Motor neuron (in vitro differentiated cells): ENCODE measurements at regions not wholly inside any gene's neighbourhood (a gene's known extent, or its start where the extent isn't known, plus 50 kb on each side); places are given as distances from the start of the nearest gene placed in this dataset.

Experiments
- ATAC-seq, 8 experiments: fragments of 200-7000 bp; cut with Tn5 transposase; replicated peaks in 6 of 8; 2 replicates each; pipeline ENCODE4 v1.8.0; 2021; ENCODE audit warnings: mild to moderate bottlenecking in 8 of 8, moderate library complexity in 8 of 8
- H3K27ac ChIP-seq, 2 donors: fragments of 250-450 bp; sonication (Bioruptor Pico); 2 replicates each; pipeline ENCODE4 v1.9.0; 2021; ENCODE audit warnings: antibody characterized with exemption in 2 of 2, mild to moderate bottlenecking in 2 of 2, moderate library complexity in 1 of 2
- H3K4me1 ChIP-seq, 2 donors: fragments of 250-450 bp; sonication (Bioruptor Pico); replicated peaks in 1 of 2; 2 replicates each; pipeline ENCODE4 v1.6.1; 2021; ENCODE audit warnings: antibody characterized with exemption in 2 of 2, mild to moderate bottlenecking in 2 of 2, moderate library complexity in 1 of 2
- H3K4me3 ChIP-seq, 5 donors: fragments of 250-450 bp; sonication (Bioruptor Pico); 2 replicates each; pipeline ENCODE4 v1.9.0; 2021; ENCODE audit warnings: antibody characterized with exemption in 5 of 5, mild to moderate bottlenecking in 5 of 5, moderate library complexity in 4 of 5
- WGBS, 10 experiments: fragments of 450-650 bp; shearing (Covaris generic); methylation state at CpG; one replicate each; pipeline ENCODE4 v1.0.0; 2022; 5-methylcytosine and 5-hydroxymethylcytosine counted together
- in situ Hi-C, 9 experiments: fragments of 400-800 bp; cut with MboI; loops; one replicate each; pipeline ENCODE4 v1.15.0; 2021; ENCODE audit warnings: low sequenced_read_pairs in 9 of 9, low pct_unique_long_range_greater_than_20kb in 2 of 9; ENCODE audit not compliant: unreplicated experiment in 9 of 9

DNA sequence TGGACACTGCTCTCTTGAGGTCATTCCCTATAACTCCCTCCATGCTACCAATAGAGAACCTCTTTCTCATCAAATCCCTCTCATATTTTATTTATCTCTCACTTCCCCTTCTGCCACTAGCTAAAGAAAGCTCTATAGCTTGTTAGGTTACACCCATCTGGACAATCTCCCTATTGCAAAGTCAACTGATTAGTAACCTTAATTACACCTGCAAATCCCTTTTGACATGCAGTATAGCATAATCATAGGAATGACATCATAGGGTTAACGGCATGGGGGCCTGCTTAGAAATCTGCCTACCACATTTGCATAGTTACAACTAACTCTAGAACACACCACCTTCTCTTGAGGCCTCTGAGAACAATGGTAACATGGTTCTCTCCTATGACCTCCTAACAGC is 181.2 kb downstream of the EMP1 start:
- in situ Hi-C loops = no loop called here
- 0 to 100% (median 57%) methylated on average over 1 of the region's 1 CpG; no CpG with 5 or more reads in 3 of the 10 experiments for WGBS, 10 experiments
- ATAC-seq = no peak
- Histone ChIP-seq H3K4me3 (no peak overlapping the region), H3K27ac (no peak overlapping the region), H3K4me1 (peaks cover 0 to 3% of the 10 kb centered on the region in 2 donors)

- Histone ChIP-seq H3K4me1 (no peaks in the 10 kb centered on the region), H3K4me3 (no peak overlapping the region), H3K27ac (no peak overlapping the region)
- in situ Hi-C loops = no loop called here
- 53 to 97% (median 82%) methylated on average over 2 to 7 of the region's 7 CpGs; no CpG with 5 or more reads in 2 of the 10 experiments for WGBS, 10 experiments
- no peak for ATAC-seq
Observed at GRCh38 chr12:13376610-13377373, 180.3 kb downstream of the EMP1 start.

DNA sequence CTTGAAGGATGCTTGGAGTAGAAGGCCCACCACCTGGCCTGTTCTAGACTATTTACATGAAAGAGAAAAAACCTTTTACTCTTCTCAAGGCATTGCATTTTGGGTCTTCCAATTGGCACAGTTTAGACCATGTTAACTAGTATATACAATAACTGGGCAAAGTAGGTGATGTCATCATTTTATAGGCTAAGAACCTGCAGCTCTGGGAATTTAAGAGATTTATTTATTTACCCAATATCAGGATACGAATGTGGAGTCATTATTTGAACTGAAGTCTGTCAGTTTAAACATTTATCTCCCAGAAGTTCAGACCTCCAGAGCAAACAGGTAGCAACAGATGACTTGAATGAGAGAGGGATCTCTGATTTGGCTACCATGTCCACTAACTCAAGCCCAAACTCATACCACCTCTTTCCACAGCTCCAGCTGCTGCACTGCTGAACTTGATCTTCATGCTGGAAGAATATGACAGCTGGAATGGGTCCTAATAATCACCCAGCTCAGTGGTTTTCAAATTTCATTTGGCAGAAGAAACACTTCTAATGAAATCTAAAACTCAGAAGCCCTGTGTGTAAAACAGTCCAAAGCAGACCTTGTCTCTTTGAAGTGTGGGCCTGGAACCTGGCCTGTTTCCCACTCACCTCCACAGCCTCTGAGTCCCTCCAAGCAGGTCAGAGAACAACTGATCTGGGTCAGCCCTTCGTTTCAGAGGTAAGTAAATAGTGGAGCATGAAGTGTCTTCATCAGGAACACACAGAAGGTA is 179.2 kb downstream of the EMP1 start:
- ATAC-seq = no peak
- H3K4me1 ChIP-seq = no peaks in the 10 kb centered on the region

GRCh38 chr12:13374793-13375192 is 178.3 kb downstream of the EMP1 start:
- ATAC-seq = peak in 1 of 8 experiments; percentile 37
- Histone ChIP-seq H3K4me3 (no peak overlapping the region), H3K4me1 (no peaks in the 10 kb centered on the region), H3K27ac (no peak overlapping the region)
- in situ Hi-C loops = loop anchor here in 1 of 9 experiments (25.0 kb wide), 1 partner anchor 138 kb away; no protein-coding TSS in a partner anchor
- 10 to 100% (median 77%) methylated on average over 1 to 5 of the region's 5 CpGs; no CpG with 5 or more reads in 2 of the 10 experiments for WGBS, 10 experiments

More for the DNA sequence above, 179.2 kb downstream of the EMP1 start:
- WGBS, 10 experiments = 31 to 100% (median 71%) methylated on average over 1 to 2 of the region's 2 CpGs; no CpG with 5 or more reads in 3 of the 10 experiments
- no peak overlapping the region for H3K27ac ChIP-seq
- H3K4me3 ChIP-seq = no peak overlapping the region
- in situ Hi-C loops = no loop called here

DNA sequence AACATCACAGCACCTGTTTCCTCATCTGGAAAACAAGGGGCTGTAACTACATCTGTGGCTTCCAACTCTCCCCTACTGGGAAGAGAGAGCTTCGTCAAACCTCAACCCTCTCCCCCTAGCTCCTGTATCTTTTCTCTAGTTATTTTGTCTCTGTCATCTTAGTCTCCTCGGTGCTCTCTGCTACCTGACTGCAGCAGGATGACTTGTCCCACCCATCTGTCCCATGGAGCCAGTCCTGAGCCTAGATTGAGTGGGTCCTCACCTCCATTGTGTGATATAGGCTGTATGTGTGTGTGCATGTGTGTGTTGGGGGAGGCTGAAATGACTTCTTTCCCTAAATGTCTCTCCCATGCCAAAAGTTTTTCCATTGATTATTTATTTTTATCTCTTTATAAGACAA is 177.3 kb downstream of the EMP1 start:
- ATAC-seq = no peak
- in situ Hi-C loops = loop anchor here in 1 of 9 experiments (25.0 kb wide), 1 partner anchor 138 kb away; no protein-coding TSS in a partner anchor
- peaks cover 3 to 8% of the 10 kb centered on the region in 2 donors for H3K4me1 ChIP-seq
- 67 to 100% (median 100%) methylated on average over 1 of the region's 2 CpGs; no CpG with 5 or more reads in 7 of the 10 experiments for WGBS, 10 experiments
- H3K4me3 ChIP-seq = no peak overlapping the region
- H3K27ac ChIP-seq = no peak overlapping the region

DNA sequence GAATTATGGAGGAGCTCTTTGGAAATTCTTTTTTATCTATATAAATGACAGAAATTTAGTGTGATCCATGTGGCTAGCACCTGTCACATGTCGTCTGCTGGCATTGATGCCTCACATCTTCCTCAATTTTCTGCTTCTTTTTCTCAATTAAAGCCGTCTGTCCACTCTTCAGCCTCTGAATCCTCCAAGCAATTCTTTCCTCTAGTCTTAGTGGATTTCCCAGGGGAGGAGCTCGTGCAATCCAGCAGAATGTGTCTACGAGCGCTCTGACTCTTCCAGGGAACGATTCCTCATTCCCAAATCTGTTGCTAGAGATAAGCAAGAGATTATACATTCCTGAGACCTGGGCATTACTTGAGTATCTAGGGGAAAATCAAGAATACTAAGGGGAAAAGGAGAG is 176.6 kb downstream of the EMP1 start:
- 14 to 100% (median 73%) methylated on average over 1 to 6 of the region's 6 CpGs; no CpG with 5 or more reads in 1 of the 10 experiments for WGBS, 10 experiments
- Histone ChIP-seq H3K4me1 (peaks cover 4 to 9% of the 10 kb centered on the region in 2 donors), H3K27ac (no peak overlapping the region), H3K4me3 (no peak overlapping the region)
- ATAC-seq = no peak
- in situ Hi-C loops = loop anchor here in 1 of 9 experiments (25.0 kb wide), 1 partner anchor 139 kb away; no protein-coding TSS in a partner anchor

DNA sequence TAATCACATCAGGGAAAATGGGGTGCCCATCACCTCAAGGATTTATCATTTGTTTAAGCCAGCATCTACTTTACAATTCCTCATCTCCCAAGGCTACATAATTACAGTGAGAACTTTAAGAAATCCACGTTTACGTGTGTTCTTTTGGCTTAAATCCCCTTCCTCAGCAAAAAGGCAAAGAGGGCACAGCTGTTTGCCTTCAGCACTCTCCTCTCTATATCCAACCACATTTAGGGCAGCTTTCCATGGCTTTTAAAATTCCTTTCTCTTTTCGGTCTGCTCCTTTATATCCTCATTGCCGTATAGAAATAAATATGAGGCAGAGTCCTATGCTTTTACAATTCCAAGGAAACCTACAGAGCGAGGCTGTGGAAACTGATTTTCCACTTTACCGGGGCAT is 175.9 kb downstream of the EMP1 start:
- no peak overlapping the region for H3K27ac ChIP-seq
- no peak overlapping the region for H3K4me3 ChIP-seq
- no peak for ATAC-seq
- H3K4me1 ChIP-seq = peaks cover 4 to 9% of the 10 kb centered on the region in 2 donors
- in situ Hi-C loops = loop anchor here in 1 of 9 experiments (25.0 kb wide), 1 partner anchor 140 kb away; no protein-coding TSS in a partner anchor
- WGBS, 10 experiments = 32 to 100% (median 79%) methylated on average over 2 to 6 of the region's 6 CpGs; no CpG with 5 or more reads in 2 of the 10 experiments

DNA sequence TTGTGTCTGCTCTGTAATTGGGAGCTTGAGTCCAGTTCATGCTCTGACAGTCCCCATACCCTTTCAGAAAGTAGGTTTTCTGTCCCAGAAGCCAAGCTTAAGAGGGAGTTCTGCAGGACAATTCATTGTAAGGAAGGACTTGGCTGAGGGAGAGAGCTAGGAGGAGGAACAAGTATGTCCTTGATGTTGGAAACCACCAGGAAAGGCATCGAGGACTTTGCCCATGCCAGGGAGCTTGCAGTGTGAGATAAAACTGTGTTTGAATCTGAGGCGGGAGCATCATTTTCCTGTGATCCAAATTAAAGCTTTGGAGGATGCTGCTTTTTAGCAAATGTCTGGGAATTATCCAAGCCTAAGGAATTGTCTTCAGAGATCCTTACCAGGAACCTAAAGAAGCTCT is 175.3 kb downstream of the EMP1 start:
- 0 to 100% (median 90%) methylated on average over 1 to 2 of the region's 2 CpGs; no CpG with 5 or more reads in 4 of the 10 experiments for WGBS, 10 experiments
- no peak overlapping the region for H3K27ac ChIP-seq
- in situ Hi-C loops = loop anchor here in 1 of 9 experiments (25.0 kb wide), 1 partner anchor 141 kb away; no protein-coding TSS in a partner anchor
- peaks cover 4 to 9% of the 10 kb centered on the region in 2 donors for H3K4me1 ChIP-seq
- no peak overlapping the region for H3K4me3 ChIP-seq
- ATAC-seq = no peak

GRCh38 chr12:13371367-13371766 is 174.8 kb downstream of the EMP1 start:
- in situ Hi-C loops = loop anchor here in 1 of 9 experiments (25.0 kb wide), 1 partner anchor 141 kb away; no protein-coding TSS in a partner anchor
- Histone ChIP-seq H3K27ac (no peak overlapping the region), H3K4me3 (no peak overlapping the region), H3K4me1 (peaks cover 4 to 9% of the 10 kb centered on the region in 2 donors)
- 0 to 46% (median 30%) methylated on average over 1 of the region's 1 CpG; no CpG with 5 or more reads in 4 of the 10 experiments for WGBS, 10 experiments
- no peak for ATAC-seq

- H3K4me1 ChIP-seq = peaks cover 4 to 9% of the 10 kb centered on the region in 2 donors
Observed at GRCh38 chr12:13369474-13370056, 173.0 kb downstream of the EMP1 start.

DNA sequence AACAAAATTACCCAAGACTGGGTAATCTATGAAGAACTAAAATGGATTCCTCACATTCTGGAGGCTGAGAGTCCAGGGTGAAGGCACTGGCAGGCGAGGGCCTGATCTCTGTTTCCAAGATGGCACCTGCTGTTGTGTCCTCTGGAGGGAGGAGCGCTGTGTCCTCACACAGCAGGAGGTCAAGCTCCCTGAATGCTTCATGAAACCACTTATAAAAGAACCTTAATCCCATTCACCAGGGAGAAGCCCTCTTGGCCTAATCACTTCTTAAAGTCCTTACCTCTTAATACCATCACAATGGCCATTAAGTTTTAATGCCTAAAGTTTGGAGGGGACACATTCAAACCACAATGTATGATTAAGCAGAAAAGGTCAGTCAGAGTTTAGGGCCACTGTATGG is 172.4 kb downstream of the EMP1 start:
- ATAC-seq = no peak
- WGBS, 10 experiments = 20 to 90% (median 83%) methylated on average over 1 to 2 of the region's 2 CpGs; no CpG with 5 or more reads in 5 of the 10 experiments
- peaks cover 4 to 9% of the 10 kb centered on the region in 2 donors for H3K4me1 ChIP-seq
- H3K4me3 ChIP-seq = no peak overlapping the region
- in situ Hi-C loops = loop anchor here in 2 of 9 experiments (10.0 to 25.0 kb wide), 2 partner anchors 56 to 143 kb away; no protein-coding TSS in a partner anchor
- H3K27ac ChIP-seq = no peak overlapping the region

More at GRCh38 chr12:13369474-13370056, 173.0 kb downstream of the EMP1 start:
- no peak overlapping the region for H3K27ac ChIP-seq
- 0 to 100% (median 50%) methylated on average over 1 to 2 of the region's 2 CpGs; no CpG with 5 or more reads in 5 of the 10 experiments for WGBS, 10 experiments
- no peak overlapping the region for H3K4me3 ChIP-seq
- ATAC-seq = peak in 3 of 8 experiments; percentile 73 to 98 (median 84)
- in situ Hi-C loops = loop anchor here in 2 of 9 experiments (10.0 to 25.0 kb wide), 2 partner anchors 55 to 143 kb away; no protein-coding TSS in a partner anchor

- WGBS, 10 experiments = no CpG with 5 or more reads among the region's 1 CpG
- Histone ChIP-seq H3K4me3 (no peak overlapping the region), H3K4me1 (peaks cover 4 to 9% of the 10 kb centered on the region in 2 donors), H3K27ac (no peak overlapping the region)
- ATAC-seq = no peak
- in situ Hi-C loops = loop anchor here in 2 of 9 experiments (10.0 to 25.0 kb wide), 2 partner anchors 56 to 144 kb away; no protein-coding TSS in a partner anchor
Observed at GRCh38 chr12:13368431-13368830, 171.9 kb downstream of the EMP1 start.
